HG02884 (cell line): ENCODE measurements at regions not wholly inside any gene's neighbourhood (a gene's known extent, or its start where the extent isn't known, plus 50 kb on each side); places are given as distances from the start of the nearest gene placed in this dataset.
"Not testable (repeated sequence)": the region's sequence is repeated elsewhere in the genome, so short reads cannot be mapped to it uniquely, and the experiment has no call there.

Source experiments
- ATAC-seq: cut with Tn5 transposase; IDR thresholded peaks from one replicate; pipeline ENCODE4 v1.9.1; 2021; ENCODE audit warnings: mild to moderate bottlenecking, moderate library complexity; ENCODE audit not compliant: unreplicated experiment

DNA sequence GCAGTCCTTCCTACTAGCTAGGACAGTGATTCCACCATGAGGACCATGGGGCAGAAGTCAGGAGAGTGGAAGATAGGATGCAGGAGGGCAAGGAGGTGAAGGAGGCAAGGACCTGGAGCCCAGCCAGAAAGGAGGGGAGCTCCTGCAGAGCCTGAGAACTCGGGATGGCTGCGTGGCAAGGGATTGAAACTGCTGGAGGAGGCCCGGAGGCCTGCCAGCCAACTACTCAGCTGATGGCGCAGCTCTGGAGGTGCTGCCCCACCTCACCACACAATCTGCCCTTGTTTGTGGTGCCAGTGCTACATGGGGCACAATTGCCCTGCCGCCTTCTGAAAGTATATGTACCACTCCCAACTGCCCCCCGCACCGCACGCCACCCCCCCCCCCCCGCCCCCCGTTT lies 307.3 kb upstream of the CHRNA7 start:
- not testable (repeated sequence) for ATAC-seq

DNA sequence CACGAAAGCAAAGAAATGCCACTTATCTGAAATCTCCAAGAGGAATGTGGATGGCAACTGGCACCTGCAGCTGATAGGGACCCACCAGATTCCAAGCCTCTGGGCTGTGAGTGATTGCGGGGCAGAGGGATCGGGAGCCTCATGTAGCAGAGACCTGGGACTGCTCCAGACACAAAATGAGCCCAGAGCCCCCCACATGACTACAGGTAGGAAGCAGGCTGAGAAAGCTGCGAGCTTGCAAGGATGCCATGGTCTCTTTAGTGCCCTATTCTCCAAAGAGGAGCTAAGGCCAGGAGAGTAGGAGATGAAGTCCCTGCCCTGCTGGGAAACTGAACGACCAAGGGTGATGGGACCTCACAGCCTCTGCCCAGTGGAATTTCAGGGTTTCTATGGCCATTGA lies 305.4 kb upstream of the CHRNA7 start:
- ATAC-seq: not testable (repeated sequence)

DNA sequence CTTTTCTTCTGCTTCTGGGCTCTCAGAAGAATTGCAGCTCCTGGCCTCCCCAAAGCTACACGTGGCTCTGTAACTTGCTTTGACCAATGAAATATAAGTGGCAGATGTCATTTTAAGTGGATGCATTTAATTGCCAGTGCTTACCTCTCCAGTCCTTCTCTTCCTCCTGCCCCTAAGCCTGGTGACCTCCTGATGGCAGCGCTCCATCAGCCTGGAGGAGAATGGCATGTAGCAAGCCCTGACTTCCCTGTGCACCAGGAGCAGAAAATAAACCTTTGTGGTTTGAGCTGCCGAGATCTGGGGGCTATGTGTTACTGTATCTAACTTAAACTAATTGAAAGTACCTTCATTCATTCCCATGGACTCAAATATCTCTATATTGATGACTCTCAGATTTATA lies 304.7 kb upstream of the CHRNA7 start:
- not testable (repeated sequence) for ATAC-seq

DNA sequence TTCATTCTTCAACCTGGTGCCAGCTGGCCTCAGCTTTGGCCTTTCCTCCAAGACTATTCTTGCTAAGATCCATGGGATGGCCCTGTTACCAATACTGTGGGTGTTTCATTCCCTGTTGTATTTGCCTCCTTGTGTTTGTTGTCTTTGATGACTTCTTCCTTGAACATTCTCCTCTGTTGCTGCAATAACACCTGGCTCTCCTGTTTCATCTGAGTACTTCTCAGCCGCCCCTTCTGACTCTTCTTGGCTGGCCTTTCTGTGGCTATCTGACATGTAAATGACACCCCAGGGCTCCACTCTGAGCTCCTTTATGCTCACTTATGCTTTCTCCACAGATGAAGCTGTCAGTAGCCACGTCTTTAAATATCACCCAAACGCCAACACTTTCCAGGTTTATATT lies 302.7 kb upstream of the CHRNA7 start:
- ATAC-seq: no peak

DNA sequence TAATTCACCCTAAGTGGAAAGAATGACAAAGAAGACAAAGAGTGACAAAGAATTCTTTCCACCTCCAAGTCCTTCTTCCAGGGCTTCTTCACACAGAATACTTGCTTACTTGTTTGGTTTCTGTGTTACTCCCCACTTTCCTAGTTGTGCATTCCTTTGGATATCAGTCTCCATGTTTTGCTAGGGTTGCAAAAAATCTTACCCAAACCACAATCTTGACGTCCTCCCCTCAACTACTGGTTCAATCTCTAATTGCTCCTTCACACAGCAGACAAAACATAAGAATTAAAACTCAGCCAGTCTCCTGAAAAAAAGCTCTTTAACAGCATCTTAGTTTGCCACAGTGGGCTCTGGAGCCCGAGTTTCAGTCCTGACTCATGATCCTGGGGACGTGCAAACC lies 297.6 kb upstream of the CHRNA7 start:
- no peak for ATAC-seq

DNA sequence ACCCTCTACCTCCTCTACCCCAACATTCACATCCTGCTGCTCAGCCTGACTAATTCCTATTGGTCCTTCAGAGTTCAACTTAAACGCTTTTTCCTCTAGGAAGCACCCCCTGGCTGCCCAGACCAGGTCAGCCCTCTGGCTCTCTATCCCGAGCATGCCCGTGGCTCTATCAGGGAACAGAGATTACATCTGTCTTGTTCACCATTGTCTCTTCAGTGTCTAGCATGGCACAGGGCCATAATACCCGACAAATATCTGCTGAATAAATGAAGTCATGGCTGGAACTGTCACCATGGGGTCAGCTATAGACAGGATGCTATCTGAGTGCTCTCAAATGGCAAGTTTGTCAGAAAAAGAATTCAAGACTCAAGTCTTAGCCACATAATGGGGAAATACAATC lies 296.9 kb upstream of the CHRNA7 start:
- no peak for ATAC-seq

DNA sequence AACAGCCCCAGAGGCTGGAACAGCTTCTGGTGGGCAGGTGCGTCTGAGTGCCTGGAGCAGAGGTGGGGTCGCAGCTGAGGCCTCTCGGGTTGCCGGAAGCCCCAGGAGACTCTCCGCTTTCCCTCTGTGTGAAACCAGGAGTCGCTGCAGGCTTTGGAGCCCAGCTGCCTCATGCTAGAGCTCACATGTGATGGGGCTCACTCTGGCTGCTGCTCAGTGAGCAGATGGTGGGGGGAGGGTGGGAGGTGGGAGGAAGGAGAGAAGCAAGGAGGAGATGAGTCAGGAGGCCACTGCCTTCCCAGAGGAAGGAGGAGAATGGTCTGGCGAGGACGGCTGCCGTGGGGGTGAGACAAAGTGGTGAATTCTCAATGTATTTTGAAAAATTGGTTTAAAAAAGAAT lies 290.1 kb upstream of the CHRNA7 start:
- no peak for ATAC-seq

DNA sequence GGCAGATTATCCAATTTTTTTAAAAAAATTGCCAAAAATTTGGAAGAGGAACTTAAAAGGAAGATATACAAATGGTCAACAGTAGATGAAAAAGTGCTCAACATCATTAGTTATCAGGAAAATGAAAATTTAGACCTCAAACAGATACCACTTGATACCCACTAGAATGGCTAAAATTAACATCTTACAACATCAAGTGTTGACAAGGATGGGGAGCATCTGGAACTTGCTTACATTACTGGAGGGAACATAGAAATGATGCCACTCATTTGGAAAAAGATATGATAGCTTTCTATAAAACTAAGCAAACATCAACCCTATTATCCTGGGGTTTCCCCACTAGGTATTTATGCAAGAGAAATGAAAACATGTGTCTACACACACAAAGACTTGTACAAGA lies 284.5 kb upstream of the CHRNA7 start:
- no peak for ATAC-seq

DNA sequence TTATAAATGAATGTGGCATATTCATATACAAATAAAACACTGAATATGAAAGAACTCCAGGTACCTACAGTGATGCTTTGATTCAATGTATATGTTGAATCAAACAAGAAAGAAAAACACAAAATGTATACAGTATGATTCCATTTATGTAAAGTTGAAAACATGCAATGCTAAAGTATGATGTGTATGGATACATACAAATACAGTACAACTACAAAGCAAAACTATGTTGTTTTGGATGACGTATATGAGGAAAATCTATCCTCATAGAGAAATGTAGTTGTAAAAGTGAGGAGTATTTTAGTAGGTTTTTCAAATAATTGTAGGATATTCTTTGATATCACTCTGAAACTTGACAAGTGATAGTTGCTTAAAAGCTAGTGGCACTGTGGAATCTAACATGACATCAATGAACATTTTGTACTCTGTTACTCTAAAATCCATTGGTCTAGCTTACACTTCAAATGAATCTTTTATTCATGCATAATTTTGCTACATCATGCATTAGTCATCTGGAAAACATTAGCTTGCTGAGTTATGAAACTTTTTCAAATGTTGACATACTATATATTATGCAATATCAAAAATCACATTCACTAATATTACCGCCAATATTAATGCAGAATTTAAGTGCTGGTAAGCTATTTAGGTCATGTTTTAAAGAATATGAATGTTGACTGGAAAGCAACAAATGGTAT lies 278.1 kb upstream of the CHRNA7 start:
- ATAC-seq: no peak

DNA sequence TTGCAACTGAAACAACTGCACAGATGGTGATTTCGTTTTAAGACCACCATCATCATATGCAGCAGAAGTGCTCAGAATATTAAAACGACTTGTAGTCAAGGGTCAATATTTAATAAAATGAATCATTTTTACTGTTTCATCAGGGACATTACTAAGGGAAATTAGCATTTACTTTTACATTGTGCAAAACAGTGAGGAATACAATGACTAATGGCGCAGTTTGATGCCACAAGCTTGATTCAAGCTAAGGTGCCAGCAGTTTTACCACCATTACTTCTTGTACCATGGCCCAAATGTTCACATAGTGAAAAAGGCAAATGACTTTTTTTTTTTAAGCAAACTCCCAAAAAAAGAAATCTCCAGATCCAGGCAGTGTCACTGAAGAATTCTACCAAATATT lies 277.4 kb upstream of the CHRNA7 start:
- no peak for ATAC-seq

DNA sequence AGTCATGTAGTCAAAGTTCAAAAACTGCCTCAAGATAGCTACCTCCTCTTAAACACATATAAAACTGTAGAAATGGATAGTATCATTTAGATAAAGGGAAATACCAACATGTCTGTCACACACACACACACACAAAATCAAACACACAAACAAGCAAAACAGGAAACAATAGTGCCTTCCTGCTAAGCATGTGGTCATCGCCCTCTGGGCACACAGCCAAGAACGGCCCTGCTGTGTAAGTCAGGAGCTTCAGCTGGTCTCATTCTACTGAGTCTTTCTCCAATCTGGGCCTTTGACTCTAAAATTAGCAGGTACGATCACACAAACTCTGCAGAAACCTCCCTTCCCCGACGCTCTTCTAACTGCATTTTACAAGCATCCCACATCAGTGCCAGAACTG lies 272.2 kb upstream of the CHRNA7 start:
- no peak for ATAC-seq

DNA sequence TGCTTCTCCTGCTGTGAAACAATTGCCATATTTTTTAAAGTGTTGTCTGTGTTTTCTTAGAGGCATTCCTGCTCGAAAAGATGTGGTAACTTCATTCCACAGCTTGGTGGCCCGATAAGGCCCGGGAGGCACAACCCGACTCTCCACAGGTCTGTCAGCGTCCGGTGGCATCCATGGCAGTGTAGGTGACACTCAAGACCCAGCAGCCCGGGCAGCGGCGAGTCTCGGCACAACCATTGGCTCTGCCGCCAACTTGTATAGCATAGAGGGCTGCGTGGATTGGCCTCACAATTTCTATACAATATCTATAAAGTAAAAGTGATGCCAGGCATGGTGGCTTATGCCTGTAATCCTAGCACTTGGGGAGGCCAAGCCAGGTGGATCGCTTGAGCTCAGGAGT lies 262.3 kb upstream of the CHRNA7 start:
- no peak for ATAC-seq

DNA sequence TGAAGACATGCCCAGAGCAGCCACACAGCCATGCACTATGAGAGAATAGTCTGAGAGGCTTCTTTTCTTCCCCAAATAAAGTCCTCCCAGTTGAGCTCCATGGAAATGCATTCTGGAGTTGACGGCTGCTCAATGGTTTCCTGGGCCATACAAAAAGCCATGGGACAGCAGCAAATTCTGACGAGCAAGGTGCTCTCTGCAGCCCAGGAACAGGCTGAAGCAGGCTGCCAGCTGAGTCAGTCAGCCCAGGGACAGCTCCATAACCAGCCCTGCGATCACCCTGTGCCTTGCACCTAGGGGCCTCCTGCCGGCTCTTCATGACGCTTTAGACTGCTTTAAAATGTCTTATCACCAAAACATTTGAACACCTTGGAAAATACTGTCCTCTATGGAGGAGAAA lies 256.3 kb upstream of the CHRNA7 start:
- no peak for ATAC-seq

DNA sequence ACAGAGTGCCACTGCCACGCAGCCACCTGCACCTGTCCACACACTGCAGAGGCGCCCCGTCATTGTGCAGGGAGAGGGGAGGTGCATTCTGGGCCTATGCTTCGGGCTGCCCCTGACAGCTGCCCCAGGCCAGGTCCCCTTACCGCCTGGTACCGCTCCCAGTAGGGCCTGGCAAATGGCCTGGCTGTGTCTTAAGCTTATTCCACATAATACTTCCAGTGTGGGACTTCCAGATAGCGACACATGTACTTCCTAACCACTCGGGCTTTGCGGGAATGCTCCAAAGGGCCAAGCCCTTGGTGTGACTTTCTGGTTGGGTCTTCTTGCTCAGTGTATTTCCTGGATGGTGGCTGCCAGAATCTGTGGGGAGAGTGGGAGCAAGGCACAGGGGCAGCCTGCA lies 254.3 kb upstream of the CHRNA7 start:
- no peak for ATAC-seq

DNA sequence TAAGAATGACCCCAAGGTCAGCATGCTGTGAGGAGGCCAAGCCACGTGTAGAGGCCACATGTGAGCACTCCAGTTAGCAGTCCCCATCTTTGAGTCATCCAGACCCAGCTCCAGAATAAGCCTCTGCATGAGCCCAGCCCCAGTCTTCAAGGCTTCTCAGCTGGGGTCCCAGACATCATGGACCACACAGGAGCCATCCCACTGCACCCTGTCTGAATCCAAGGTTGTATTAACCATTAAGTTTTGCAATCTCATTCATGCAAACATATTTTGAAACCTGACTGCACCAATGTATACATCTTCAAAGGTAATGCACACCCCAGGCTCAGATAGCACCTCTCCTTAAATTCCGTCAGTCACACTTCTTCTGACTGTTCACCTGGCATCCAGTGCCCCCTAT lies 249.1 kb upstream of the CHRNA7 start:
- no peak for ATAC-seq

DNA sequence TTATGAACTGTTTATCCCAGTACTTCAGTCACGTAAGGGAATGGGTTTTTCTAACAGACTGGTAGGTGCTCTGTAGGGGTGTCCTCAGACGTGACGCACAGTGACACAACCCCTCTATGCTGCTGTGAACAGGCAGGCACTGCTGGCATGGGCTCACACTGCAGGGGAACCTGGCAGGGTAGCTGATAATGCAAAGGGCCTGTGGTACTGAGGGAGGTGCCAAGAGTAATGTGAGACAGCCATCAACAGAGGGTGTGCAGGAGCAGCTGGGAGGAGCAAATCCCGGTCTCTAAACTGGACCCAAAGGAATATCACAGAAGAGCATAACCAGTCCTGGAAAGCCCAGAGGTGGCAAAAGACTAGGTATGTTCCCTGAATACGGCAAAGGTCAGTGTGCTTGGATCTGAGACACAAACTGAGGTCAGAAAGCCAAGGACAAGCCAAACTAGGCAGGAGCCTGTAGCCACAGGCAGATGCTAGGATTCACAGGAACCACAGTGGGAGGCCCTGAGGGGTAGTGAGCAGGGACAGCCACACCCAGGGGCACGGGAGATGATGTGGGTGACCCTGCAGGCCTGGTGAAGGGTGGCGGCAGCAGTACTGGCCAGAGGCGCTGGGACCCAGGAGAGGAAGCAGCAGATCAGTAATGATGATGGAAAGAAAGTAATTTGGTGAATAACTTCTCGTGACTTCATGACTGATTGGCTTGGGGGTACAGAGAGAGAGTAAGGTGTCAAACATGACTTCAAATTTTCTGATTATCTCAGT lies 248.1 kb upstream of the CHRNA7 start:
- no peak for ATAC-seq

DNA sequence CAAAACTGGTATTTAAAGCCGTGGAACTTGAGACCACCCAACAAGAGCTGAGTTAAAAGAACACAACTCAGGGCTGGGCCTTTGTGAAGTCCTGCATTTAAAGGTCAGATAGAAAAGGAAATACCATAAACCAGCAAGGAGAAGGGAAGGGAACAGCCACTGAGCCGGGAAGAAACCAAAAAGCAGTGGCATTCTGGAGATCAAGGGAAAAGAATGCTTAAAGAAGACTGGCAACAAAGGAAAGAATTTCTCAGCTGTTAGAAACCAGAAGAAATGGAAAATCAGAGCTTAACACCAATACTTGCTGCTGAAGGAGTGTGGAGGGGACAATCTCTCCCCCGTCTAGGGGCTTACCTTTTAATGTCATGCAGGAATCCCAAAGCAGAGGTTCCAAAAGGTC lies 247.4 kb upstream of the CHRNA7 start:
- ATAC-seq: no peak

DNA sequence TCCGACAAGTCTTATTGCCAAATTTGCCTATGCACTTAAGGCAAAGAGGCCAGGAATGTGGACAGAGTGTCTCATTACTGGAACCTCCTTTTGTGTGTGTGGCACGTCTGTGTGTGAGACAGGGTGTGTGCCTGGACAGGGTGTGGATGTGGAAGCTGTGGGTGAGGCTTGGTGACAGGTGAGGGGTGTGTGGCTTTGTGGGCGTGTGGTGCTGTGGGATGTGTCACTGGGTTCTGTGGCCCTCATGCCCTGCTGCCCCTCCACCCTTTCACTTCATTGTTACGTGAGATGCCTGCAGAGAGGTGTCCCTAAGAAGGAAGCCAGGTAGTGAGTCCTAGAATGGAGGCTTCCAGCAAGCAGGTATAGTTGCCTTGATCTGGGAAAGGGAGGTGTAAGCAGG lies 244.0 kb upstream of the CHRNA7 start:
- no peak for ATAC-seq

DNA sequence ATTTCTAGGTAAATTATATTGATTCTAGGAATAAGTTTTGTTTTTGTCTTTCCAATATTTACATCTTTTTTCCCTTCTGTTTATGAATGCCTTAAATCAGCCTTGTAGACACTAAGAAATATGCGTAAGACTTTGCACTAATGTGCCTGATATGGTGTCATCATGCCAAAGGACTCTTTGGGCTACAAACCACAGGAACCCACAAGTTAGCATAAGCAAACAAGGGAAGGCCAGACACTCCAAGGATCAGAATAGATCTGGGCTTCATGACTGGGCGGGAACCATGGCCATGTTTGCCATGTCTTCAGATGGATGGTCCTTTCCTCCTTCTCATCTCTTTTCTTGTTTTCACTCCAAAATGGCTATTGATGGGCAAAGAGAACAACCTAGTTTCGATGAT lies 242.2 kb upstream of the CHRNA7 start:
- ATAC-seq: no peak

DNA sequence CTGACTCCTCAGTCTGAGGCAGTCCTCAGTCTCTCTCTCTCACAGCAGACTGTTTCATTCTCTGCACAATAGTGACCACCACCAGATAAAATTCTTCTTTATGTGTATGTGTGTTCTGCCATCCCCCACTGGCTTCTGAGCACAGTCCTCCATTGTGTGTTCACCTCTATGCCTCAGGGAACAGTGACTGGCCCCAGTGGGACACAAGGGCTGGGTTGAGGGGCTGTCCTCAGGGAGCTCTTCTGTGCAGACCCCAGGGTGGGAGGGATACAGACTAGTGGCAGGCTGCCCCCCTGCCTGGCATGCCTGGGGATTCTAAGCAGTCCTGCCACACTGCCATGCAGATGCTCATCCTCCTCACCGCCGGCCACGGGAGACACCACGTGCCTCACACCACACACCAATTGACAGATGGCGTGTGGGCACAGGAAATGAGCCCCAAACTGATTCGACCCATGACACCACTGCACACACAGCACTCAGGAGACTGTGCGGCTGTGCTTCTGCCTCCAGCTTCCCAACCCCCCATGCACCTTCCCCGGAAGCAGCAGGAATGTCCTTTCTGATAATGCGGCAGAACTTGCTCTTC lies 237.6 kb upstream of the CHRNA7 start:
- no peak for ATAC-seq

DNA sequence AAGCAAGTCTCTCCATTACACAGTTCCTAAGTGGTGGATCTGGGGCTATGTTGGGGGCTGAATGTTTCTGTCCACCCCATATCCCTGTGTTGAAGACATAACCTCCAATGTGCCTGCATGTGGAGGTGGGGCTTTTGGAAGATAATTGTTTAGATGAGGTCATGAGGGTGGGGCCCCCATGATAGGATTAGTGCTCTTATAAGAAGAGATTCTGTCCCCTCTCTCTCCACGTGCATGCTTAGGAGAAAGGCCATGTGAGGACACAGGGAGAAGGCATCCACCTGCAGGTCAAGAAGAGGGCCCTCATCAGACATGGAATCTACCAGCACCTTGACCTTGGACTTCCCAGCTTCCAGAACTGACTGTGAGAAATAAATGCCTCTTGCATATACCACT lies 231.0 kb upstream of the CHRNA7 start:
- no peak for ATAC-seq

DNA sequence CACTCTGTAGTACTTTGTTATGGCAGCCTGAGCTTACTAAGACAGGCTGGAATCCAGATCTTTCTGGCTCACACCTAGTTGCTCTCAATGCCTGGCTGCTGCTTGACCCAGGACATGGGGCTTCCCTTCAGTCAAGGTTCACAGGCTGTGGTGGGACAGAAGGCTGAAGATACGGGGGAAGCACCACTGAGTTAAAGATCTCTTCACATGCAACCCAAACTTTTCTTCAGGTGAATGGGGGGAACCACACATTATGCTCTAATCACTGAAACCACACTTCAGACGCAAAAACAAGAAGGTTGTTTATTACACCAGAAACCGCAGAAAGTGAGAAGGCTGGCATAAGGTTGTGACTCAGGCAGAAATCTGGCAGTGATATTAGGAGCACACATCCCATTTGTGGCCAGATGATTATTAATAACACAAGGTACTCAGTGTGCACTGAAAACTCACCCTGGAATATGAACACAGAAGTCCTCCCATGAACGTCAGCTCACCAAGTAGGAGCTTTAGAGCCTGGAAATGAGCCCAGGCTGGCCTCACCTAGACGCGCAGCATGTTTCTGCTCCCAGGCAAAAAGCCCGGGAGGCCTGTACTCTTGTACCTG lies 230.5 kb upstream of the CHRNA7 start:
- ATAC-seq: peak; percentile 78
